Inferior parietal cortex (tissue), 1 donor: ENCODE measurements at regions not wholly inside any gene's neighbourhood (a gene's known extent, or its start where the extent isn't known, plus 50 kb on each side); places are given as distances from the start of the nearest gene placed in this dataset.
"Not testable (repeated sequence)": the region's sequence is repeated elsewhere in the genome, so short reads cannot be mapped to it uniquely, and the experiment has no call there.

ENCODE experiments used
- DNase-seq: peaks from one replicate; pipeline ENCODE4 v3.0.0-alpha.2; 2016; ENCODE audit errors: extremely low spot score

DNA sequence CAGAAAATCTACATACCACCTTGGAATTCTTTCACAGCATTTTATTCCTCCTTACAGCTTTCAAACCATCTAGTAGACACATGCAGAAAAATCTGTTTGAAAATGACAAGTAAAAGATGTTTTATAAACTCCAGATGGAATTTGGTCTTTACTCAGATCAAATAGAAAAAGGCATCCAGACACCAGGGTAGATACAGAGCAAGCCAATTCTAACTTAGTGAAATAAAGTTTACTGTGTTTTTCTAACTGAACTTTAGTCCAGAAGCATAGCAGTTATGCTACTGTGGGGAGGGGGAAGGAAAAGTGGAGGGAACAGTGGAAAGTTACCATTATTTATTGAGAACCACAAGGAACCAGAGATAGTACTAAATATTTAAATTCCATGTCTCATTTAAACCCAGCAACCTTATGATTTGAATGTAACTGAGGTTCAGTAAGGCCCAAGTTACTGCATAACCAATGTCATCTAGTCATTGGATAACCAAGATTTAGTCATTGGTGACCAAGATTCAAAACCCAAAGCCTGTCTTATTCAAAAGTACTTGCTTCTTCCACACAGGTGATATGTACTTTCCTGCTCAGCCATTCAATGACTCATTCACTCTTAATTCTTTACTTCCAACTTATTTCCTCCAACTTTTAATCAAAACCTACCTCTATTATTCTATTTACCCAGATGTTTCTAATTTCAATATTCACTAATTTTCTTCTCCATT lies 57.7 kb downstream of the RAD51AP2 start:
- no peak for DNase-seq

DNA sequence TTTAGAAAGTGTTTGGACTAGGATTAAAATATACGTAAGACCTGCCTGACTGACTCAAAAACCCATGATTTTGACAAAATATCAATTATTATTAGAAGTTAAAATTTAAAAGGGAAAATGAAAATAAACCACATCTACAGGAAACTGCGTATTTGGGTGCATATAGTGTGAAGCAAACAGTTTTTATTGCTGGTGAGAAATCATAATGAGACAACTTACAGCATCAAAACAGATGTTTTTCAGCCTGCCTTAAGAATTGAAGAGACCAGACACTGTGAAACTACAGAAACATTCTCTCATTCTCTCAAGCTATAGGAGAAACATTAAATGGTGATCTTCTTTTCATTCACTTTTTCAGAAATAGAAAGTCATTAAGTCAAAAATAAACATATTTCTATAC lies 62.9 kb downstream of the RAD51AP2 start:
- no peak for DNase-seq

GRCh38 chr2:17446191-17446590 lies 72.0 kb downstream of the RAD51AP2 start:
- not testable (repeated sequence) for DNase-seq

DNA sequence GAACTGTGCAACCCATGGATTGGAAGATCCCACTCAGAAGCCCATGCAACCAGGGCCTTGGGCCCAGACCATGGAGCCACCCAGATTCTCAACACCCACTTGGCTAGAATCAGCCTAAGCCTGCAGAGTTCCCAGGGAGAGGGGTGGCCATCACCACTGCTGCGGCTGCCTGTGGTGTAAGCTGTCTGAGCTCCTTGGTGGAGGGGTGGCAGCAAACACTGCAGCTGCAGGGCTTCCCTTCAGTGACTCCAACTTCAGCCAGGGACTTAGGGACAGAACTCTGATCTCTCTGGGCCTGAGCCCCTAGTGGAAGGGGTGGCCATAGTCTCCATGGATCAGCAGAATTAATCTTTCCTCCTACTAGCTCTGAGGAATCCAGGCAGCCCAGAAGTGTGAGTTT lies 72.5 kb downstream of the RAD51AP2 start:
- DNase-seq = no peak

DNA sequence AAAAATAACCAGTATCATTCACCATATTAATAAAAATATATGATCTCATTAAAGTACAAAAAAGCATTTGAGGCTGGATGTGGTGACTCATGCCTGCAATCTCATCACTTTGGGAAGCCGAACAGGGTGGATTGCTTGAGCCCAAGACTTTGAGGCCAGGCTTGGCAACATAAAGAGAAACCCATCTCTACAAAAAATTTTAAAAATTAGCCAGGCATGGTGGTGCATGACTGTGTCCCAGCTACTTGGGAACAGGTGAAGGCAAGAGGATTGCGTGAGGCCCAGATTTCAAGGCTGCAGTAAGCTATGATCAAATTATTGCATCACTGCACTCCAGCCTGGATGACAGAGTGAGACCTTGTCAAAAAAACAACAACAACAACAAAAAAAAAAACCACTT lies 75.9 kb downstream of the RAD51AP2 start:
- no peak for DNase-seq

DNA sequence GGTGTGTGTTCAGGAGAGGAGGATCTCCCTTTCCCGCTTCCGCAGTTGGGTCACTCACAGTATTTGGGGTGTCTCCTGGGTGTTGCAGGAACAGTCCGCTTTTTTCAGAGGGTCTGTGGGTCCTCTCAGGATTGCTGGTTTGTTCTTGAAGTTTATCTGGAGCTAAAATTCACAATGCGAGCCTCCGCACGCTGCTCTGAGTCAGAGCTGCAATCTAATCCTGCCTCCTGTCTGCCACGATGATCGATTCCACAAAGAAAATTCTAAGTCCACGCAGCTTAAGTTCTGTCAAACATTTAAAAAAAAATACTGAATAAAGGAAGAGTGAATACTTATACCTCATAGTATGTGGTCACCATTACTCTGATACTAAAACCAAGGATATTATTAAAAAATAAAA lies 76.5 kb downstream of the RAD51AP2 start:
- DNase-seq = no peak

DNA sequence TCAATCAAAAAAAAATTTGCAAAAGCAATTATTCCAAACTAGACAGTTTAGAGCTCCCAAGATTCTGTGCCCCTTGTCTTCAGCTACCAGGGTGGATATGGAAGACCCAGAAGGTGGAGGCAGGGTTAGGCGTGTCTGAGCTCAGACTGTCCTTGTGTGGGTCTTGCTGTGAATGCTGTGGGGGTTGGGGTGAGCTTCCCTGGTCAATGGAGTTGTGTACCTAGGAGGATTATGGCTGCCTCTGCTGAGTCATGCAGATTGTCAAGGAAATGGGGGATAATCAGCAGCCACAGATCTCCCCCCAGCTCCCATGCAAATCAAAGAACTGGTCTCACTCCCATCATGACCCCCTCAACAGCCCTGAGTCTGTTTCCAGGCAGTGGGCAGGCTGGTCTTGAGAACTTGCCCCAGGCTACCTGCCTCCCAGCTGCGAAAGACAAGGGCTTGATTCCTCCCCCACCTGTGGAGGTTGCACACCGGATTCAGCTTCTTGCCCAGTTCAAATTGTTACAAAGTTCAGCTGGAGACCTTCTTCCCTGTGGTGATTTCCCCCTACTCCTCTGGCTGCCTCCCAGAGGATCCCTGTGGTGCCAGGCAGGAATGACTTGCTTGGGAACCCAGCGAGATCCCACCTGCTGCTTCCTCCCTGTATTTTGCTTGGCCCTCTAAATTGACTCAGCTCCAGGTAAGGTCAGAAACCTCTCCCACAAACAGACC lies 77.0 kb downstream of the RAD51AP2 start:
- DNase-seq = no peak

DNA sequence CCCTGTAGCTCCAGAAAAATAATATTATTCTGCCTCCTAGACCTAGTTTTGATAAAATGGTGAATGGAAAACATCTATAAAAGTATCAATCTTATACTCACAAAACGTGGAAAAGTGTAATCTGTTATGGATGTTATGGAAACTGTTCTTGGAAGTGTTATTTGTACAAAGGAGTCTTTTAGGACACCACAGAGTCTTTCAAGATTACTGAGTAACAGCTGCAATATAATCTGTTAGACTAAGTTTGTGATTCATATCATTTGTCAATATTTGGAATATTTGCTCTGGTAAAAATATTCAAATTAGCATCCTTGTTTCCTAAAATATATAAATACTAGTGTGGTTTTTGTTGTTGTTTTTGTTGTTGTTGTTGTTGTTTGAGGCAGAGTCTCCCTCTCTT lies 87.9 kb downstream of the RAD51AP2 start:
- no peak for DNase-seq

DNA sequence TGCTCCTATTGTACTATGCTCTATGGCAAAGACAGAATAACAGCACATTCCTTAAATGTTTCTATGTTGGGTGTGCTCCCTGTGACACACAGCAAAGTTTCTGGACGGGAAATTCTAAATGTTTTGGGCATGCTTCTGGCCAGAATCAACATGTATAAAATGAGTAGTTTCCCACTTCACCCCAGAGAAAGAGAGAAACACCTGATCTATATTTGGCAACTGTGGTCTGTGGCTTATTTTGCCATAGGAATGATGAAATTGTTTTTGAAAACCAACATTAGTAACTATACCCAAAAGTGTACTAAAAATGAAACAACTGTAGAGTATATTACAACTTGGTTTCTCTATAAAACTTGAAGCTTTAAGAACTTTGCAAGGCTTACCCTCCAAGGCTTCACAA lies 89.1 kb downstream of the RAD51AP2 start:
- DNase-seq = no peak

- DNase-seq = no peak
Observed at GRCh38 chr2:17427401-17427800, 90.8 kb downstream of the RAD51AP2 start.

GRCh38 chr2:17426743-17427142 lies 91.5 kb downstream of the RAD51AP2 start:
- no peak for DNase-seq

GRCh38 chr2:17422061-17422460 lies 96.2 kb downstream of the RAD51AP2 start:
- no peak for DNase-seq

- peak; percentile 45 for DNase-seq
Observed at GRCh38 chr2:17416884-17417391, 101.3 kb downstream of the RAD51AP2 start.

- DNase-seq = no peak
Observed at GRCh38 chr2:17413036-17413435, 105.2 kb downstream of the RAD51AP2 start.

DNA sequence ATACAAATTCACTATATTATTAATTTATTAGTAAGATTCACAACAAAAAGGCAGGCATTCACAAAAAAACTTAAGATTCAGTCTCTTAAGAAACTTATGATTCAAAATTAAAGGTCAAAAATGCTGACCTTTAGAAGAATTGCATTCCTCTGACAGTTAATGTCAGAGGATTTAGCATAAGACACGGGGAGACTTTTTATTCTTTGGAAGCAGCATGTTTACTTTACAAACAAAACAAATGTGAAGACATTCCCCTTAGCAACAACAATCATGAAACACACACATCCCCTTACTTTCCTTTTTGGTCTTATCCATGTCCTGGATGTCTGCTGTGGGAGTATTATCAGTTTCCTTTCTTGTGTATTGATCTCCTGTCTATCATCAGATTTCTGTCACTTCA lies 117.1 kb downstream of the RAD51AP2 start:
- DNase-seq = no peak

GRCh38 chr2:17398770-17399169 lies 119.5 kb downstream of the RAD51AP2 start:
- no peak for DNase-seq

GRCh38 chr2:17388798-17389197 lies 129.4 kb downstream of the RAD51AP2 start:
- DNase-seq = no peak

DNA sequence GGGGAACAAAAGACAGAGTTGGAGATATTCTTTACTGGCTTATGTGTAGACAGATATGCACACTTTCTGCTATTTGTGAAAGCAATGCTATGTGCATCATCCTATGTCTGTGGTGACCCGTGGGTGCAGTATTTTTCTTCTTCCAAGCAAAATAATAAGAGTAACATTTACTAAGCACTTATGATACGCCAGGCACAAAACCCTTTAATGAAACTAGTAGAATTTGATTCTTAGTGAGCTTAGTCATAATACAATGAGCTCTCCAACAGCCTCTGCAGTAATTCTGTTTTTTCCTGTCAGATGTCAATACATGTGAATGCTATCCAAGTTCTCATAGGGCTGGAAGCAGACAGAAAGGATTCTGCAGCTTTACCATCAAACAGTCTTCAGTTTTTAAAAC lies 130.6 kb downstream of the RAD51AP2 start:
- DNase-seq = no peak

- no peak for DNase-seq
Observed at GRCh38 chr2:17386771-17387170, 131.5 kb downstream of the RAD51AP2 start.

DNA sequence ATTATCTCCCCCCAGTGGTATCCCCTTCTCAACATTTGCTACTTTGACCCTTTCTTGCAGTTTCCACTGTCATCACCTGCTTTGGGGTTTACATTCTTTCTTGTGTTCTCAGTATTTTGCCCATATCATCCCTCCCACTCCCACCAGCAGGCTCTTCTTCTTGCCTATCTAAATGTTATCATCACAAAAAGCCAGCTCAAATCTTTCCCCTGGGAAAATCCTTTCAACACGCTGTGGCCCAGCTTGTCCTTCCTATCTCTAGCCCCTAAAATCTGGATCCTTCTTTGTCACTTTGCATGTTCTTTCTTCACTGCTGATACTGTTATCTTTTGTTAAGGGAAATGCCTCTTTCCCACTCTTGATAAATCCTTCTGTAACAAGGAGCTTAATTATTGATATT lies 138.2 kb downstream of the RAD51AP2 start:
- no peak for DNase-seq

DNA sequence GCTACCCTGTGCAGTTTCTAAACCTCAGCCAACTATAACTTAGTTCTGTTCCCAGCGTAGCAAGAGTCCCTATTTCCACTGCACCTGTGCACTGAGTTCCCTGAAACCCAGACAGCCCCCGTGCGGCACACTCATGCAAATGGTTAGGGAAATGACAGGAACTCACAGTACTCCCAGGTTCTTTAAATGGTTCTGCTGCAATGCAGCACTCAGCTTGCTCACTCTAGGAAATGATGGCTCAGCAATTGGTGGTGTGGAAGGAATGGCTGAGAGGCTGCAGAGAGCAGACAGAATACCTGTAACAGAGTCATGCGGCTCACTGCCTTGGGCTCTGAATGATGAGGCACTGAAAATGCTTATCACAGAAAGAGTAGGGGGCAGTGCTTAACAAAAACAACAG lies 143.0 kb downstream of the RAD51AP2 start:
- no peak for DNase-seq

- no peak for DNase-seq
Observed at GRCh38 chr2:17373741-17374140, 144.5 kb downstream of the RAD51AP2 start.

DNA sequence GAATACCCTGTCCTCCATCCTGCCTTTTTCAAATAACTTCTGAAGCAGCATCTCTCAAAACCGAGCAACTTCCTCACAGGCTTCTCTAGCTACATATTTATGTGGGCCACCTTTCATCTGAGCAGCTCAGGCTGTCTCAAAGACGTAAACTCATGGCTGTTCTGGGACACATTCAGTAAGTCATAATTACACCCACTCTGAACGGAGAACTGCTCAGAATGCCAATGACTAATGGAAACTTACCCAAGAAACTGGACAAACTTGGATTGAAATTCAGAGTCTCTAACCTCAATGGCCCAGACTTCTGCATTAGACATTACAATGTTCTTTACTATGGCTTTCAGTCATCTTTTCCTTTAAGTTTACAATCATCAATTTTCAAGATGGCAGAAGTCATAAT lies 145.2 kb downstream of the RAD51AP2 start:
- DNase-seq = no peak
